Hippocampal formation (tissue), 2 donors: ENCODE measurements at regions not wholly inside any gene's neighbourhood (a gene's known extent, or its start where the extent isn't known, plus 50 kb on each side); places are given as distances from the start of the nearest gene placed in this dataset.

ENCODE experiments used
- DNase-seq, 2 donors: peaks; one replicate each; lab custom pipeline; 2025; lab: John Stamatoyannopoulos, UW

DNA sequence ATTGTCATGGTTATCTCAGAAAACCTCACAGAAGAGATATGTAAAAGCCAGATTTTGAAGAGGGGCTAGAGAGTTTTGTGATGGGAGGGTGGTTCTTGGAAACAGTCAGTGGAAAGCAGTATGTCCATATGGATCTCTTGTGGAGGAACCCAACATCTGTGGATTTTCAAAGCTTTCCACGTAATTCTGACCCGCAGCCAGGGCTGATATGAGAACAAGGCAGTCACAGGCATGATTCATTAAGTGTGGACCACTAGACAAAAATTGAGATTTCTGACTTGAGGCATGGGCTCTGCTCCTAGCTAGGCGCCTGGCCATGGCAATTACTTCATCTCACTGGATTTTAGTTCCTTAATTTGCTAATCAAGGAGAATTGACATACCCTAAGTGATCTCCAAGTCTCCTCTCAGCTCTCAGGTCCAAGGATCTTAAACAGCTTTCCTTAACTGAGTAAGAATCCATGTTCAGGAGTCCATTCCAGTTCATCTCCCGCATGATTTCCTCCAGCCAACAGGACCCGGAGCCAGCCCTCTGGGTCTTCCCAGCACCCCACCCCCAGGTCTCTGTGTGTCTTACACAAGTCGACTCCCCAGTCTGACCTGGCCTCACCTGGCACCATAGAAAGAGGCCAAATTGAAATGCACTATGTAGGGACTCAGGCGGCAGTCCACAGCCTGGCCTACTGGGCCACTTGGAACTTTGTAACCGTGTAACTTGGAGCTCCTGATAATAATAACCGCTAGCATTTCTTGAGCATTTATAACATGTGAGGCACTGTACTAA is 176.3 kb upstream of the PARP11 start:
- no peak for DNase-seq

DNA sequence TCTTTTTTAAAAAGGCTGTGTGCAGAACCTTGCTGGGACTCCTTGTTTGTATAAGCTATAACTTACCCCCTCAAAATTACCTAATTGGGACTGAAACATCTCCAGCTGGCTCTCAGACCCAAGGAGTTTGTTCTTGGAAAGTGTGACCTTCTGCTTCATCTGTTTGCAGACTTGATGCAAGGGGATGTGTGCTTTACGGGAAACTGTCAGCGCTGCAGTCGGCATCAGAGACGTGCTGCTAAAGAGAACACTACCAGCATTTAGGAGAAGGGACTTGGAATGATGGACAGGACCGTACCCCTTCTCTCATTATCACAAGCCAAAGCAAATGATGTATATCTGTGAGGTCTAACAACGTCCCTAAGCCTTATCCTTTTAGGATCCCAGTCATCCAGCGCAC is 174.2 kb upstream of the PARP11 start:
- no peak for DNase-seq

DNA sequence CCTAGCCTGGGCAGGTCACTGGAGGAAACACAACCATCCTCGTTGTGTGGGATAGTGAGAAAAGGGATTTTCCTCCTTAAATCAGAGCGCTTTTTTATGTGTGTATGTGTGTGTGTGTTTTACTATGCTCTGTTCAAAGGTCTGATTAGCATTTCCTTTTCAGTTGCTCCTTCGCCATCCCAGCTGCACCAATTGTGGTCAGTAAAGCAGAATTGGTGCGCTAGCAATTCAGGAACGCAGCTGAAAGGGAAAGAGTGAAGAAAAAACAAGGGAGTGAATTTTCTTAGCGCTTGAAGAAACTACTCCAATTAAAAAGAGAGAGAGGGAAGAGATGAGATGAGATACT is 173.3 kb upstream of the PARP11 start:
- DNase-seq, result no peak

- DNase-seq, result no peak
These were observed 172.7 kb upstream of the PARP11 start for GRCh38 chr12:4045786-4046494.

- DNase-seq, result no peak
These were observed 171.8 kb upstream of the PARP11 start for GRCh38 chr12:4044736-4045730.

DNA sequence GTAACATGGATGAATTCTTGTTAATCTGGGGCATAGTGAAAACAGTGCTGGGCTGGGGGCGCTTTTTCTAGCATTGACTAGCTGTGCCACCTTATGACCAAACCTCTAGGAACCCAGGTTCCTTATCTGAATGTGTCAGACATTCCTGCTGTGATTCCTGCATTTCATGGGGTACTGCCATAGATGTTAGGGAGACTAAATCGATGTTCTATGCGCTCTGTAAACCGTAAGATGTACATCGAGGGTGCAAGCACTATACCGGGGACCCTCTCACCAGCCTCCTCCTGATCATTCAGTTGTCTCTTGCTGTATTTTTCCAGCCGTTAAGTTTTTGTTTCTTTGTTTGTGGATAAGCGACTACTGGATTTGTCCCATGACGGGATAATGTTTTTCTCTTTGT is 170.9 kb upstream of the PARP11 start:
- DNase-seq, result no peak

DNA sequence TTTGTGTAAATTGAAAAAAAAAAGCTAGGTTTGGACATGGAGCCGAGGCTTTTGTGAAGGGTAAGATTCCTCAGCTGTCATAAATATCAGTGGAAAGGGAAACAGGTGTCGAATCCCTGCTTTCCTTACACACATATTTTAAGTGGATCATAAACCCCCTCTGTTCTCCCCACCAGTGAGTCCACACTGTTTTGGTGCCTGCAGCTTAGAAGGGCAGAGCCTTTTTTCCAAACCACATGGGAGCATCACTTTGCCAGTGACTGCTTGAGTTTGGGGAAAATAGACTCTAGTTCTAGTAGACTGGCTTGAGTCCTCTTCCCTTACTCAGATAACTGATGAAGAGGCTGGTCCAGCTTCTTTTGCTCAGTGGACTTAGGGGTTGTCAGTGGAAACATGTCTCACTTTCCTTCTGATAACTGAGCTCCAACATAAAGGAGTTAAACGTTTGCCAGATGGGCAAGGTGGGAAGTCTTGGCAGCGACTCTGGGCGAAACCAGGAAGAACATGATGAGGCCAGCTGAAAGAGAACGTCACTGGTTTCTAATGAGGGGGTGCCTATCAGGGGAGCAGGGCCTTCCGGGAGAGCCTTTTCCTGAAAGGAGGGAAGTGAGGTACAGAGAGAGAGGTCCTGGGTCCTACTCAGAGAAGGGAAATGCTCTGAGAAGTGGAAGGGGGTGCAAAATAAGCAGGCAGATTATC is 168.1 kb upstream of the PARP11 start:
- DNase-seq, result no peak

DNA sequence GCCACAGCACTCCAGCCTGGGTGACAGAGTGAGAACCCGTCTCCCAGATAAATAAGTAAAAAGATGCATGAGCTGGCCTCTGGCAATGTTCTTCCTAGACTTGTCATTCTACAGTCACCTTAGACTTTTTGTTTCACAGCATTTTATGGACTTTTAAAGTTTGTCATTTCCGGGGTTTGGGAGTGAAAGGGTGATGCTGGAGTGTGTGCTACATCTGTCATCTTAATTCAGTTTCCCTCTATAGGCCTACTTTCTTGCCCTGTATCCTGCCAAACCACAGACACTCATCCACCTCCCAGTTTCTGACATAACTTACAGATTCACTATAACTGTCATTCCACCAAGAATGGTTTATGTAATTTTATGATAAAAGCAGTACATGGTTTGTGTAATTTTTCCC is 166.7 kb upstream of the PARP11 start:
- DNase-seq, result no peak

- DNase-seq, result peak in 1 of 2 donors; percentile 44
These were observed 164.6 kb upstream of the PARP11 start for GRCh38 chr12:4037747-4038312.

DNA sequence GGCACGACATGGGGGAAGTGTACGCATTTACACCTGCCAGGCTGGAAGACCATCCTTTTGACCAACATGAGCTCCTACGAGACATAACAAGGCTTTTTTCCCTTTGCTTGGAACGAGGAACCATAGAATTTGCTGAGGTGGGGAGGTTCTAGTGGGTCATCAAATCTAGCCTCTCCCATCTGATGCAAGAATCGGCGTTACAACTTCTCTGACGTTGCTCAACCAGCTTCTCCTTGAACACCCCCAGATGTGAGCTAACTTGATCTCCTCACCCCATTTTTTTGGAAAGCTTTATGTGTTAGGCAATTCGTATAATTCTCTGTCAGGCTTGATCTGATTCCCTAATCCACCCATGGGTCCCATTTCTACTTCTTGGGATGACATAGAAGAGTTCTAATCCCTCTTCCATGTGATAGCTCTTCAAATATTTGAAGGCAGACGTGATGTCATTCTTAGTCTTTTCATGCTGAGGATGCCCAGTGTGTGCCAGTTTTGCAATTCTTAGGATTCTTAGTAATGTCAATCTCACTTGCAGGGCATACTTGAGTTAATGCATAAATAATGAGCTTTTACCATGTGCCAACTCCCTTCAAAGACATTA is 163.6 kb upstream of the PARP11 start:
- DNase-seq, result no peak

DNA sequence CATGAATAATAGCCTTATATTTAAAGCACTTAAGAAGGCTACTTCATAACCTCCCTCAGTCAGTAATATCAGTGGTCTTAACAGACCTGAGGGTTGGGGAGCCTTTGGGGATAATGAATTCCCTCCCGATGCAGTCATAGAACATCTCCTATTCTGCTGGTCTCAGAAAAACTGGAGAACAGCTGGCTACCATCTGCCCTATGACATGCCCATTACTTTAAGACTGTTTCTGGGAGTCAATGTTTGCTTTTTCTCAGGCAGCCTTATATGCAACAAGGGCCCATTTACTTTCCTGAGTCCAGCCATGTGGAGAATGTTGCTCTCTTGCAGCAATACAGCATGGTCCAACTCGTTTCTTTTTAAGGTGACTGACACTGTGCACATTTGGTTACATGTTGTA is 161.7 kb upstream of the PARP11 start:
- no peak for DNase-seq

DNA sequence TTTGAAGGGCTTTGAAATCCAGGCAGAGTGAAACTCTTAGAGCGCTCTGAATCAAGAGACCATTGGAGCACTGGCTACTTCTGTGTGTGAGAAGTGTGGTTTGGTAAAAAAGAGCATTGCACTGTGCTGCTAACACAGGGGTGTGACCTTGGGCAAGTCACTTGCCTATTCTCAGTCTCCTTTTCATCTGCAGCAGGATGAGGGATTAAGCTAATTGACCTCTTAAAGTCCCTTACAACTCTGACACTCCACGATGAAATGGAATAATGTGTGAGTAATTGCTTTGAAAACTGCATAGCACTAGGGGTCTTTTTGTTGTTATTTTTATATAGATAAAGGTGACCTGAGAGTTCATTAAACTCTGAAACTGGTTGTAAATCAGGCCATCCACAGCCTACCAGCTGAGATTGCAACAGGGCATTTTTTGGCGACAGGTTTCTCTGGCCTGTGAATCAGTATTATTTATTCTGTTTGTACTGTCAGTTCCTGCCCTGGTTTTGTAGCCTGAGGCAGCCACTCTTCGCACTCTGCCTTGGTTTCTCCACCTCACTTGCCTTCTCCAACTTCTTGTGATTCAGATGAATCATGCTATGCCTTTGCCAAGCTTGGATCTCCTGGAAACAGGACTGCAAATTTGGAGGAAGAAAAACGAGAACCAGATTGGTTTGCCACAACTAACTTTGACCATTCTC is 159.9 kb upstream of the PARP11 start:
- DNase-seq, result no peak

DNA sequence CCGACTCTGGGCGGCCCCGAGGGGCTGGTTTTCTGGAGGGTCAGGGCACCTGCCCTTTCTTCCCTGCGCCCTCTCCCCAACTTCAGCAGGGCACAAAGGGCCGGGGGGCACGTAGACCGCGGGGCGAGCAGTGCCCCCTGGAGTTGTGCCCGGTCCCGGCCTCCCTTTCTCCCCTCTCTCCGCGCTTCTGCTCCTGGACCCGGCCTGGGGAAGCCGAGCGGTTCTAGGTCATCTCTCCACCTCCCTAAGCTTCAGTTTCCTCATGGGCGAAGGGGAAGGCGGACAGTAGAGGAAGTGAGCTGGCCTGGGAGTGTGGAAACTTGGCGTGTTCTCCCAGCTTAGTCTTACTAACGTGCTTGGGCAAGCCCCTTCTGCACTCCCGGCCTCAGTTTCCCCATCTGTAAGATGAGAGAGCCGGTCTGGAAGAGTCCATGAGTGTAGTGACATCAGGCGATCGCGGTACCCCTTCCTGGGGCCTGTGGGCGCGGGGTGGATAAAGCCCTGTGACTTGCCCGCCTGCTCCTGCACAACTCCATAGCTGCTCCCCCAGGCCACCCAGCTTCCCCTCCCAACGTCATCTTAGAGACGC is 158.6 kb upstream of the PARP11 start:
- no peak for DNase-seq

DNA sequence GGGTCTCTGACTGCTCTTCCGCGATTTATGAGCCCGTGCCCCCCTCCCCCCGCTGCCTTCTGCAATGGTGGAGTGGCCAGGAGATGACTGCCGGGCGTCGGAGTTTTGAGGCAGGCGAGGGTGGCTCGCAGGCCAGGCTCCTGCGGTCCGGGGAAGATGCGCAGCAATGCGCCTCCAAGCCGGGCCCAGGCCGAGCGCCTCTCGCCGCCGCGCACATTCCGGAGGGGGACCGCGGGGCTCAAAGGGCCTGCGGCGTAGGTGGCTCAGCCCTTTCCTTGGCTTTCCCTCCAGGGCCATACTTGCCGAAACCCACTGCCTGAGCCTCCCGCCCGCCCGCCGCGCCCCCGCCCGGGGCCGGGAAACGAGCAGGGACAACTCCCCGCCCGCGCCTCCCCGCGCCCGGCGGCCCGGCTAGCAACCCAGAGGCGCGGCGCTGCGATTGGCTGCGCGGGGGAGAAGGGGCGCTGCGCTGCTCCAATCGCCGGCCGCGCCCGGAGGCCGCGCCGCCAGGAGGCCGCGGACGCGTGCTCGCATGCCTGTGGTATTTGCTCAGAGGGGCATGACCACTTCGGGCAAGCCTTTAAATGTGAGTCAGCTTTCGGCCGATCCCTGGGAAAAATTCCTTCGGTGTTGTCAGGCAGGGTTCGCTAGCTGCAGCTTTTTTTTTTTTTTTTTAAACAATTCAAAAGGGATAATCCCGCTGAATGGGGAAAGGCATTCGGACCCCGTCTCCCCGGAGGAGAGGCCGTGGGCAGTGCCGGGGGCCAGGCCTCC is 157.9 kb upstream of the PARP11 start:
- peak; percentile 30 to 48 for DNase-seq

GRCh38 chr12:4027412-4027811 is 154.2 kb upstream of the PARP11 start:
- DNase-seq, result no peak

- no peak for DNase-seq
These were observed 153.3 kb upstream of the PARP11 start for GRCh38 chr12:4026517-4026916.

DNA sequence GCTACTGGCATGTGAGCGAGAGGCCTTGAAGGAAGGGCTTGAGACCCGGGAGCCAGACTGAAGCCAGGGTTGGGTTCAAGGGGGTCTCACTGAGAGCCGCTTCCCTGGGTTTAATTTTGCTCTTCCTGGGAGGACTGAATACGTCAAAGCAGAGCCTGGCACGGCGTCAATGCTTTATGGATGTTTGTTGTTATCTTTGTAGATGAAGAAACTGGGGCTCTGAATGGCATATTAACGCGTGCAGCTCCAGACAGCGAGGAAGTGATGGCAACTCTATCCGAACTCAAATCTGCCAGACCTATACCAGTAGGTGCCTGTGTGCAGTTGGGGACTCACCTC is 152.8 kb upstream of the PARP11 start:
- DNase-seq, result no peak

DNA sequence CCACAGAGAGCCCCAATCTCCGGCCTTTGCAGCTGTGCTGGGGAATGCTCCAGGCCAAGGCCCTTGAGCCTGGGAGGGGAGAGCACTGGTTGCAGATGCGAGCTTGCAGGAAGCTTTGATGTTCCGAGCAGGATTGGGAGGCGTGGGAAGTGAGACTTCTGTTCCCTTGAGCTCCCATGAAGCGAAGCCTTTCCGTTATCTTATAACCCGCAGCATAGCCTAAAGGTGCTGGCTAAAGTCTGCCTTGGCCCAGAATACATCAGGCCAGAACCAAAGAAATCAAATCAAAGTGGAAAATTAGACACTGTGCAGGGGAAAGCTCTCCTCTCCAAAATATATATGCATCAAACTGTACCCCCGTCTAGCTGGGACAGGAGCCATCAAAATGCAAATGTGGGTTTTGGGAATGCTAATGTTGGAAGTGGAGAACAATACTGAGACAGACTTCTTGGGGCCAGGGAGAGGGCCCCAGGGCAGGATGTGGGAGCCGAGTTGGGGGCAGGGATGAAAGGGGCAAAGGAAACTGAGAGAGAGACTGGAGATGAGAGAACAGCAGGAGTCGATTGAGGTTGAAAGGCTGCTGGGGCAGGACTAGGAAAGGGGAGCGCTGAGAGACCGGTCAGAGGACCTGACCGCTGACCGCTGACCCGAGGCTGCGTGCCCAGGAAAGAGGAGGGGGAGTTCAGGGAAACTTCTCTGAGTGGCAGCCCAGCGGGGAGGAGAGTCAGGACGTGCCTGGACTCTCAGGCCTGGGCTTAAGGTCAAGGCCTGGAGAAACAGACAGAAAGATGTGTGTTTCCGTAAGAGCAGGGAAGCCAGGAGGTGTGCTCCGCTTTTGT is 152.2 kb upstream of the PARP11 start:
- no peak for DNase-seq

GRCh38 chr12:4024701-4025100 is 151.5 kb upstream of the PARP11 start:
- DNase-seq, result no peak
